ENCODE measurements at regions not wholly inside any gene's neighbourhood (a gene's known extent, or its start where the extent isn't known, plus 50 kb on each side); places are given as distances from the start of the nearest gene placed in this dataset.

DNA sequence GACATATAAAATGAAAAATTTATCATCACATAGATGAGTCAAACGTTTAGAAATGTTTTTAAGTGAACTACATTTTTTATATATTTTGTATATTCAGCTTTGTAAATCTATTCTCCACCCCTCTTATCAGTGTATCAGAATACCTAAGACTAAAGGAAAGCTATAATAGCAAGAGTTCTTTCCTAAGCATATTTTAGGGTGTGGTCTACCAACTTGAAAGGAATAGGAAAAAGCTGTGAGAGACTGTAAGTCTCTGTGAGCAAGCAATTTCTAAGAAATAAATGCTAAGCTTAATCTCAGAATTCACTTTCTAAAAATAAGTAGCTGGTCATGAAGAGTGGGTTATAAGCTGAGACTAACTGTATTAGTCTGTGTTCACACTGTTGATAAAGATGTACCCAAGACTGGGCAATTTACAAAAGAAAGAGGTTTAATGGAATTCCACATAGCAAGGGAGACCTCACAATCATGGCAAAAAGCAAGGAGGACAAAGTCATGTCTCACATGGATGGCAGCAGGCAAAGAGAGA lies 175.4 kb upstream of the PREP start:
- no peak for DNase-seq (ENCODE audit: low spot score)

DNA sequence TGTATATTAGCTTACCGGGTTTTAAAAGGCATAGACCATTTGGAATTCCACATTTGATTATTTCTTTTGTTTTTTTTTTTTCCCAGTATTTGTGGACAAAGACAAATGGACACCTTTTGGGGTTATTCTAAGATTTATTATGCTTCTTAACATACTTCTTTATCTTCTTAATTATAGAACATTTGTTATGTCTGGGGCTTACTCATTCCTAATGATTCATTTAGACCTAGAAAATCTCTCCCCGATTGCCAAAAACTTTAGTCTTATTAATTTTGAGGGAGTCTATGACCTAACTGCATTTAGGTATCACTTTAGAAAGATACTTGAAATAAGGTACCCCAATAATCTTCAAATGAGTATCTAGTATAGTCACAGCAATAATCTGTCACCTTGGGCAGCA lies 170.7 kb upstream of the PREP start:
- no peak for DNase-seq (ENCODE audit: low spot score)

DNA sequence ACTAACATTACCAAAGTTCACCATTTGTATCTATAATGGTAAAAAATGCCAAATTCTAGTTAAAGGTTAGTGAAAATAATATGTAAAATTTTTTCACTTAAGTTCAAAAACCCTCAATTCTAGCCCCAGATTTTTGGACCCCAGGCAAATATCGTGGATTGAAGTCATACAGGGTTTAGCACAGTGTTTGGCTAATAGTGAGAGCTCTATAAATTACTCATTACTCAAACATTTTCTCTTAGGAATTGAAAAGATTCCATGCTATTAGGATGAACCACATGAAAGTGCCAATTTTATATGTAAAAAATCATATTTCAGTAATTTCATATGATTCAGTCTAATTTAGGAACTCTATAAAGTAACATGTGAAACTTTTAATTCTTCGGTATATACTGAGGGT lies 170.3 kb upstream of the PREP start:
- peak; percentile 23 for DNase-seq (ENCODE audit: low spot score)

DNA sequence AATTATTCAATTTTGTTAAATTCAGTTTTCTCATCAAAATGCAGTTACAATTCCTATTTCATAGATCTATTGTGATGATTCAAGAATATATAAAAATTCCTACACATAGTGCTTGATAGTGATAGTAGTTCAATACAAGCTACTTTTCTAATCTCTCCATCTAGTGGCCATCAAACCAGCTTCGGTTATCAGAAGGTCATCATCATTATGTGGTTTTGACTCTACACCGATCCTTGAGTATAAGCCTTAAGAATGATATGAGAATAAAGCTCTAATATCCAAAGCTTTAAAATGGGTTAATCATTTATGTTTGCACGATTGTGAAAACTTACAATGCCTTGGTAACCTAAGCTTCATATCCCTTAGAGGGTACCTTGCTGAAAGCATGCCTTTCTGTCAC lies 167.5 kb upstream of the PREP start:
- no peak for DNase-seq (ENCODE audit: low spot score)

DNA sequence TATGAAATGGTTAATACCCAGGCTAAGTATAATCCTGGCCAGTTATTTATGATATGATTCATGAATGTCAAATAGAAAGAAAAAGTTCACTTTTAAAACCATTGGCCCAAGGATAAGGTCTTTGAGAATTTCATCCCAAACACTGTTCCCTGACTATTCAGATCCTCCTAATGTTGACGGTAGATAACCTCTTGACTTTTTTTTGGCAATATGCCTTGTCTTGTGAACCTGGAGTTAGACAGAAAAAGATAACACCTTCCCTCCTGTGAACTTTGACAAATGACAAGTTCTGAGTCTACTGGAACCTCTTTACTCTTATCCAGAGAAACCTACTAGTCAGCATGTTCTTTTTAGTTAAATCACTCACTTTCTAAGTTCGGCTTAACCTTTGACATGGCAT lies 166.8 kb upstream of the PREP start:
- DNase-seq (ENCODE audit: low spot score) = no peak

DNA sequence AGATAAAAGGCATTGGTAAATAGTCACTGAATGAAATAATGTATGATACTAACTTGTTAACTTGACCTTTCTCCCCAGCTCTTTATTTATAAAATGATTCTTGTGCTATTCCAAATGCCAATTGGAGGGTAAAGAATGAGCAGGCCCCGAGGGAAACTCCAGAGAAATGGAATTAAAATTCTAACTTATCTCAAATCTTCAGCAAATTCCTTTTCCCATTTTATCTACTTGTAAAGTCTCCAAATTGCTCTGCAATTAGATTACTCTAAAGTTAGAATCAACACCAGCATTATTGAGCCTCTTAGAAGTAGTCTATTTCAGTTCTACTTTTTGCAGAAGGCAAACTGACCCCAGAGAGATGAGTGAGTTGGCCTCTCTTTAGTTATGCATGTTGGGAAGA lies 165.9 kb upstream of the PREP start:
- DNase-seq (ENCODE audit: low spot score) = no peak

DNA sequence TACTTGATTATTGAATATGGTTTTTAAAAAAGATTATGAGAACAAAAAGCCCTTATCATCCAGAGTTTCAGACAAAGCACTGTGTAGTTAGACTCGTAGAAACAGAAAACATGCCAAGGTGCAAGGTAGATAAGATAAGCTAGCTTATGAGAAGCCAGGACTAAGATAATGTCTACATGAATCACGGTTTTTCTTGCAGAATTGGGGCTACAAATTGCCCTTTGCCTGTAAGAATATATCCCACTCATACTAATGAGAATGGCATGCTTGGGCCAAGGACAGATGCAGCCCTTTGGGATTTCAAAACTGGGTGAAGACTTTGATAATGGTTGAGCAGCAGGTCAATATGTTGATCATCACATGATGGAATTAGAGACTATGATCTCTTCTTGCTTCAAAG lies 165.3 kb upstream of the PREP start:
- DNase-seq (ENCODE audit: low spot score) = no peak

DNA sequence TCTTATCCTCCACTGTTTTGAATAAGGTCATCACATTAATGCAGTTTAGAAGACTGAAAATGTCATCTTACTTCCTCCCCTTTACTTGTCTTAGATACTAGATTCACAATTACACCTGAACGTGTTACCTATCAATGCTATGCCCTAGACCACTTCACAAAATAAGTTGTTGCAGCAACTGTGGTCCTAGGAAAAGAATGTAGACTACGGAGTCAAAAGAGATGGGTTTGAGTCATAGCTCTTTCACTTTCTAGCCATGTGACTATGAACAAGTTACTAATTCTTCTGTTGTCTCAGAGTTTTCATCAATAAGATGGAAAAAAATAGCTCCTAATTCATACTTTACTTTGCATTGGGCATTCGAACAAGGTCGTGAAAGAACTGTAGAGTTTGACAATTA lies 164.3 kb upstream of the PREP start:
- DNase-seq (ENCODE audit: low spot score) = no peak

DNA sequence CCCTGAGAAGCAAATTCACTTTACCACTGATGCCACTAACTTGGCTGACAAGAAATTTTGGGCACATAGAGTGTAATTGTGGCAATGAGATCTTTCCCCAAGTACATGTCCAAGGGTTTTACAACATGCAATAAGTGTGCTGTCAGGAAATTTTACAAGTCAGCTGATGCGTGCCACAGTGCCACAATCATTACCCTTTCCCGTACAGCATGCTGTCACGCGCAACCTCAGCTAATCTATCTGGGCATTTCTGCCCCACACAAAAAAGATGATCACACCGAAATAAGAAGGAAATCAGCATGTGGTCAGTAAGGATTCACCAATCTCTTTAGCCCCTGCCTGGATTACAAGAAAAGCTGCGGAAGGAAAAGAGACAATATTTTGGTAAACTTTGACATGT lies 163.6 kb upstream of the PREP start:
- no peak for DNase-seq (ENCODE audit: low spot score)

DNA sequence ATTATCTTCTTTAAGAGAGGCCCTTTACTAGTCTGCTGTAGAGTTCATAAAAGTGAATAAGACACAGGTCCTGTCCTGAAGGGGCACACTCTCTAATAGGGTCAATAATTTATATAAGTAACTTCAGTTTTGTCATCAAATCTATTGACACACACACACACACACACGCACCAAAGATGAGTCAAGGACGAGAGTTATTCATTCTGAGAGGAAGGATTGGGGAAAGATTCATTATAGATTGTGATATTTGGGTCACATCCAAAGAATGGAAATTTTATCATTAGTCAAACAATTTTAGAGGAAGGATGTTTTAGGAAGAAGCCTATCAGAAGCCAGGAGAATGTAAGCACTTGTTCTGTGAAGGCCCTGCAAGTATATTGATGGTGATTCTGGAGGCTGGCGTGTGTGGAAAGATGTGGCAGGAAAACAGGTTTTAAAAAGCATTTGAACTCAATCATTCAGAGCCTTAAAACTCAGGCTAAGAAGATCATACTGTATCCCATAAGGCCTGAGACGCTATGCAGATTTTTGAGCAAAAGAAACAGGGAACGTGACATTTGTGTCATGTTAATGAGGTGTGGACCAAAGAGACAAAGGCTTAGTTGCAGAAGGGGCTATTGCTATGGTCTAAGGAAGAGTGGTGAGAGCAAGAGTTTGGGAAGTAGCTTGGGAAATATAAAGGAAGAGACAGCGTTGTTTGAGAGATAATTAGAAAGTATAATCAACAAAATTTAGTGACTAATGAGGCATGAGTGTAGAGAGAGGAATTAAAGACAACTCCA lies 161.4 kb upstream of the PREP start:
- no peak for DNase-seq (ENCODE audit: low spot score)

DNA sequence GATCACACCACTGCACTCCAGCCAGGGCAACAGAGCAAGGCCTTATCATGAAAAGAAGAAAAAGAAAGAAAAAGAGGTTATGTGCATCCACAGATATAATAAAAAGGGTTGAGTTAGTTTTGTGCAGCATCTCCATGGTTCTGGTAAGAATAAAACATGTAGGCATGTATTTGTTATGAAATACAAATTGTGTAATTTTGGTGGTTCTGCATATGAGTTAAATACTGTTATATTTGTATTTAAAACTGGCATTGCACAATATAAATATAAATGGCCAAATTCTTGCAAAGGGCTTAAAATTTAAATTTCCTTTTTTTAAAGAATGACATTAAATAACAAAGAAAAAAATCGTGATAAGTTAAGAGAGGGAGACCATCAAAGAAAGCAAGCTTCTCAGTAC lies 159.1 kb upstream of the PREP start:
- no peak for DNase-seq (ENCODE audit: low spot score)

DNA sequence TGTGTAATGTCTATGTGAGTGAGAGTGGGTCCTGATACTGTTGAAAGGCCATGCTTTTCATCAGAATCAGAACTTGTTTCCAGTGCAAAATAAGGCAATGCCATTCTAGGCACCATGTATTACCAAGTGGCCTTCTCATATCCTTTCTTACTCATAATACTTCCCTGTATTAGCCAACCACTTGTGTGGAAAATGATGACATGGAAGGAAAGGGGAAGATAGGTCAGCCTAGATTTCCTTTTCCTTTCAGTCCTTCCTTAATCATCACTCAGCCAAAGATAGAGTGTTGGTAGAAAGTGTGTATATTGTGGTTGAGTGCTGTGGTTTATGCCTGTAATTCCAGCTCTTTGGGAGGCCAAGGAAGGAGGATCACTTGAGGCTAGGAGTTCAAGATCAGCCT lies 158.6 kb upstream of the PREP start:
- DNase-seq (ENCODE audit: low spot score) = no peak

DNA sequence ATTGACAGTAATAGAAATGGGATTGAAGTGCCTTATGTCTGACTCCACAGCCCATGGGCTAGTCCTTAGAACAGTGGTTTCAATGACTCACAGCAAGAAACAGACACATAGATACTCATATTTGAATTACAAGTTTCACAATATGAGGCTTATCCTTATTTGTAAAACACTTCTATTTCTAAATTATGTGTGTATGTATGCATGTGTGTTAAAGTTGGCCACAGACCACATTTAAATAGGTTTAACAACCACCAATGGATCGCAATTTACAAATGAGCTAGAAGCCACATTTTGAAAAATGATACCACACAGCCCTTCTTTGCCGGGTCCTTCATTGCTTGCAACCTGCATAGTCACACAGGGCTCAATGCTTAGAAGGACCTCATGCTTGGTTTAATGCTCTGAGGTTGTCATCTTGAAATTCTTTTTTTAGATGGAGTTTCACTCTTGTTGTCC lies 157.8 kb upstream of the PREP start:
- DNase-seq (ENCODE audit: low spot score) = peak; percentile 64

DNA sequence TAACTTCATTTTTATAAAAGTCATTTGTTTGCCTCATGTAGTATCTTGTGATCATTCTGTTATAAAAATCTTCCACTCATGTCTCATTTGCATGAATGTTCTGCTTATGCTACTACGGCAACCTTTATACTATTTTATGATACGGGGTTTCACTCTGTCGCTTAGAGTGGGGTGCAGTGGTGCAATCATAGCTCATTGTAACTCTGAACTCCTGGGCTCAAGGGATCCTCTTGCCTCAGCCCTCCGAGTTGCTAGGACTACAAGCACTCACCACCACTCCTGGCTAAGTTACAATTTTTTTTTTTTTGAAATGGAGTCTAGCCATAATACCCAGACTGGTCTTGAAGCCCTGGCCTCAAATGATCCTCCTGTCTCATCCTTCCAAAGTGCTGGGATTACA lies 154.4 kb upstream of the PREP start:
- no peak for DNase-seq (ENCODE audit: low spot score)

DNA sequence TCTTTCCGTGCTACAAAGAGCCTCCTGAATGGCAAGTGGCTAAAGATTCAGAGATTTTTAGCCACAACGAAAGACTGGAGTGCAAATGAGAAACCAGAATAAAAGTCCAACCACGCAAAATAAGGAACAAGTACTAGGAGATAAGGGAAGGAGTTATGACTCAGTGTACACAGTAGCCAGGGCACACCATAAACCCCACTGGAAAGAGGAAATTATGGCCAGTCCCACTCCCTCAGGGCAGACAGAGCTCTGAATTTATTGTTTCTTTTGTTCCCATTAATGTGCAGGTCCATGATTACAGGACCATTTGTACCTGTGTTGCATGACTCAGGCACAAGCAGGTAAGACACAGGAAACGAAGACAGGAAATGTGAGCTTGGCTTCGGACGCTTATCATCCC lies 150.3 kb upstream of the PREP start:
- no peak for DNase-seq (ENCODE audit: low spot score)

DNA sequence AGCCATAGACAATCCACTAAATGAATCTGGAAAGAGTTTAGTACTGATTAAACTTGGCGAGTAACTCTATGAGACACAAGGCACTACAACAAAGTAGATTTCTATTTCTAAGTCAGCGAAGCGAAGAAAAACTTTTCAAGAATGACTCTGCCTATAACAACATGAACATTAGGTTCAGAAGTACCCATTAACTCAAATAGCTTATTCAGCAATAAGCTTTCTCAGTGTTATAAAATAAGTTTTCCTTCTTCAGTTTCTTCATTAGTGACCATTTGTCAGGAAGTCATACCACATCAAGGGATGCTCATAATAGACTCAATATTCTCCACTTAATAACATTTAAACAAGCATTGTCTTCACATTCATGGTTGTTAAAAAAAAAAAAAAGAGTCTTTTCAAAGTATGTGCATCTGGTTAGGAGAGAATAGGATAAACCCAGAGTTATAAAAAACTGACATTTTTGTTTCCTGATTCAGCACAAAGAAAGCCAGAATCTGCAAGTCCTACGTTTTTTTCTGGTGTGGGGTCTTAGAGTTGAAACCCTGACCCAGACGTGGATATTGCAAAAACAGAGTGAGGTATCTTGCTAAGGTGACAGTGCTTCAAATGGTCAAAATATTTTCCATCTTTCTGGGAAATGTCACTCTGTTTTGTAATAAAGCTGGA lies 148.2 kb upstream of the PREP start:
- peak; percentile 11 for DNase-seq (ENCODE audit: low spot score)

DNA sequence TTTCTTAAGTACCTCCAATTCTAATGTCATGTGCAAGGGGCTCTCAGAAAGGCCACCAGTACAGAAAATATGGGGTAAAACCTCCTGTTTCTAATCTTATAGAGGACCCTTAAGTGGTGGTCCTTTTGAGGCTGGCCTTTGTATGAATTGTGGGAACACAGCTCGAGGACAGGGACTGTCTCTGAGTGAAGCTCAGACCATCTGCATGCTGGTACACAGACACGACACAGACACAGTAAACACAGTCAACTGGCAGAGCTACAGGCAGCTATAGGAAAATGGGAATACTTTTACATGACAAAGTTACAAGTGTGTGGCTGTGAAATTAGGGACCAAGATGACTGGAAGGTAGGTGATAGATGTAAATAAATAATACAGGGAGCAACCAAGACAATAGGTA lies 143.9 kb upstream of the PREP start:
- no peak for DNase-seq (ENCODE audit: low spot score)

DNA sequence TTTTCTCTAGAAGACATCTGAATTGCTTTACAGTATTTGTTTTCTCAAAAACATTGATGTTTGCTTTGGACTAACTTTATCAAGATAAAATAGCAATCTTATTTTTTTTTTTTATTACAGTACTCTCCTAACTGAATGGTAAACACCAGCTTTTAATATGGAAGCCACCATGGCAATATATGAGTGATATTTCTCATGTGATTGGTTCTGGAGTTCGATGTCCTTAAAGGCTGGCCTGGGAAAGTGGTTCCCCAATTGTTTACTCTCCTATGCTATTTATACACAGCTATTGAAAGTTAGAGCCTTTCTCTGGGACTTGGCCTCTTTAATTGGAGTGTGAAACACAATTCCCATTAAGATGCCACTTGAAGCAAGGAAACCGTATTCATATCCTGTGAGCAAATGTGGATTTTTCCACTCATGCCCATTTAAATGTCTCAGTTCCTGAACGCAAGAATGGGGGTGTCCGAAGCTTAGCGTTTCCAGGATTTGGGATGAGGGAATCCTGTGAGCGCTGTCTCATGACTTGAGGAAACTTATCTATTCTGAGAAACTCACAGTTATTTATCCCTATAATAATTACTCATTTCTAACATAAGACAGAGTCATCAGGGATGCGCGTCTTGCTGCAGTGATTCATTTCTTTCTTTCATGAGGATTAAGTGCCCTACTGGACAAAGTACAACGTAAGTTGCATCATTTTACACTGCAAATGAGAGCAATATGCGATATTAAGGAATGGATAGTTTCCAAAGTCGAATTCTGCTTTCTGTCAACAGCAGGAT lies 143.3 kb upstream of the PREP start:
- DNase-seq (ENCODE audit: low spot score) = peak; percentile 77

DNA sequence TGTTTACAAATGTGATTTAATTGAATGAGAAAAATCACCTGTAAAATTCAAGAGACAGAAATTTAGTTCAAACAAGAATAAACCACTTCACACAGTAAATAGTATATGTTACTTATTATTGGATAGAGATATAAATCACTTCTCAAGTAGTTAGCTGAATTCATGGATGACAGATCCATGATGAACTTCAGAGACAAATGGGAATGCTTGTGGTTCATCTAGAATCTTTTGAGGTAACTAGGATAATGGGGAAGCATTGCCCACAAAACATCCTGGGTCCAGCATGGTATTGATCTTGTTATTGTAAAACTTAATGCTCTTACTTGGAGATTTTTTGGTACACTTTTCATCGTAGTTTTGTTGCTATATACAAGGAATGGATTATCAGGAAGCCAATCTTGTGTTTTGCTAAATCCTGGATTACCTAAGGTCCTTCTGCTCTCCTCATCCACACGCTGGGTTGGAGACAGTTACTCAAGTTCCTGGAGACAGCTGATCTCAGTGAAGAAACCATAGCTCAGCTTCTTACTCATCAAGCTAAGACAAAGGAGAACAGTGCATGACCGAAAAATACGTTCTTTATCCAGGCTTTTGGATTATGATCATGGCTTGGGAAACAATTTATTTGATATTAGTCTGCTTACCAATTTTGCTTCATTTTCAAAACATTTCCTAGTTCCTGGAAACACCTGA lies 142.5 kb upstream of the PREP start:
- peak; percentile 55 for DNase-seq (ENCODE audit: low spot score)

DNA sequence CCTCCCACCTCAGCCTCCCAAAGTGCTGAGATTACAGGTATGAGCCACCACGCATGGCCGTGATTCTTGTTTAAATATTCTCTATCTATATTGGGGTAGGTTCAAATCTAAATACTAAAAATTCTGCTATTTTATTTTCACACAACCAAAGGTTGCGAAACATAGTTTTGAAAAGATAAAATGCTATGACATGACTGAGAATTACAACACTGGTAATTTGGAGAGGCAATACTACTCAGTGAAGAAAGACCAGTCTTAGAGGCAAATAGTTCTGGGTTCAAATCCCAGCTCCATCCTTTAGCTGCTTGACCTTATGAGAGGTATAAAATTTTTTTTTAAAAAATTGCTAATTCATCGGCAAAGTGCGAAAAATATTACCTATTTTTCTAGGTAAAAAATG lies 137.0 kb upstream of the PREP start:
- DNase-seq (ENCODE audit: low spot score) = no peak

DNA sequence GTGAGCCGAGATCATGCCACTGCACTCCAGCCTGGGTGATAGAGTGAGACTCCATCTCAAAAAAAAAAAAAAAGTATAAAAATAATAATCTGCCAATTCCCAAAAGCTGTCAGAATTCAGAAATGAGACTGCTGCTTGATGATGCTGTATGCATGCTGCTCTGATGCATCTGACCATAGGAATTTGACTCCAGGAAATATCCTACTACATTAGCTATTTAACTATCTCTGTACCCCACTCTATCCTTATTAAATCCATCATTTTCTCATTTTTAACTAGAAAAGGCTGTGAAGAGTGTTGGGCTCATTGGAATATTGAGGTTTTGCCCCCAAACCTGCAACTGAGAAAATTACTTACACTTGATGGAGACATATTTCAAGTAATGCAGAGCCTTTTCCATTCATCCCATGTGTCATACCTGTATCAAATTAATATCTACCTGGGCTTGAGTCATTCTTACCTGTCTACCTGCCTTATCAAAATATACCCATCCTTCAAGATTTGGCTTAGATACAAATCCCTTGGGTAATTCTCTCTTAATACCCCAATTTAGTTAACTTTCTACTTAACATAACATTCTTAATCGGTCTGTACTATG lies 135.2 kb upstream of the PREP start:
- DNase-seq (ENCODE audit: low spot score) = no peak

DNA sequence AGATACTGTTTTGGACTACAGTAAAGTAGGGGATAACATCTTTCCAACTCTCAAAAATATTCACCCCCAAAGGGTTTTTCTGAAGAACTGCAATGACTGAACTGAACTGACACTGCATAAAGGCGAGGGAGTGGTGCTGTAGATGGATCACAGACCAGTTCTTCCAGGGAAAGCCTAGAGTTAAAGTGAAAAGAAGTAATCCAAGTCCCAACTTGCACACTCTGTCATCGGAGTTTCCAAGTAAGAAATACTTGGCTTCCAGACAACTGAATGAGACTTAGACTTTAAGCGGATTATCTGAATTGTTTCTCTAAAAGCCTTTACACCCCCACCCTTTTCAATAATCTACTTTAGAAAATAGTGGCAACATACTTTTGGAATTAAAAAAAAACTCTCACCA lies 134.1 kb upstream of the PREP start:
- DNase-seq (ENCODE audit: low spot score) = no peak
